ENCODE measurements at regions not wholly inside any gene's neighbourhood (a gene's known extent, or its start where the extent isn't known, plus 50 kb on each side); places are given as distances from the start of the nearest gene placed in this dataset.

DNA sequence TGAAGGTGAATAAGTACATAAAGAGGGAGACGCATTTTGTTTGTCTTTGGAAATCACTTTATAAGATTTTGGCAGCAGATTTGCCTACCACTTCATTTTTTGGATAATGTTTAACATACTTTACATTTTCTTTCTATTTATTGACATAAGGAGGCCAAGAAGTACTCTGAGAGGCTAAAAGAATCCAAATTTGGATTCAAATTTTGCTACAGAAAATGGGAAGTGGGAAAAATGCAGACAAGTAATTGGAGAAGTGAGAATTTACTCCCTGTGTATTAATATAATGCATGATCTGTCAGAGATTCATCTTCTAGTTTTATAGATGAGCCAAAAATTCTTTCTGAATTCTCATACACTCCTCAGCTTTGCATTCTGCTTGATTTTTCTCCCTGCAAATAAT lies 411.2 kb upstream of the CTNND2 start:
- no peaks in the 10 kb centered on the region for H3K79me2 ChIP-seq (ENCODE audit: insufficient read depth, low read length)
- no peaks in the 10 kb centered on the region for H4K20me1 ChIP-seq (ENCODE audit: insufficient read depth, low read length)
- no peak for TF ChIP-seq EZH2 (IDR thresholded peaks at IDR 0.05; ENCODE audit: borderline replicate concordance, low read depth, low read length, severe bottlenecking)
- TF ChIP-seq, protein P1, sequence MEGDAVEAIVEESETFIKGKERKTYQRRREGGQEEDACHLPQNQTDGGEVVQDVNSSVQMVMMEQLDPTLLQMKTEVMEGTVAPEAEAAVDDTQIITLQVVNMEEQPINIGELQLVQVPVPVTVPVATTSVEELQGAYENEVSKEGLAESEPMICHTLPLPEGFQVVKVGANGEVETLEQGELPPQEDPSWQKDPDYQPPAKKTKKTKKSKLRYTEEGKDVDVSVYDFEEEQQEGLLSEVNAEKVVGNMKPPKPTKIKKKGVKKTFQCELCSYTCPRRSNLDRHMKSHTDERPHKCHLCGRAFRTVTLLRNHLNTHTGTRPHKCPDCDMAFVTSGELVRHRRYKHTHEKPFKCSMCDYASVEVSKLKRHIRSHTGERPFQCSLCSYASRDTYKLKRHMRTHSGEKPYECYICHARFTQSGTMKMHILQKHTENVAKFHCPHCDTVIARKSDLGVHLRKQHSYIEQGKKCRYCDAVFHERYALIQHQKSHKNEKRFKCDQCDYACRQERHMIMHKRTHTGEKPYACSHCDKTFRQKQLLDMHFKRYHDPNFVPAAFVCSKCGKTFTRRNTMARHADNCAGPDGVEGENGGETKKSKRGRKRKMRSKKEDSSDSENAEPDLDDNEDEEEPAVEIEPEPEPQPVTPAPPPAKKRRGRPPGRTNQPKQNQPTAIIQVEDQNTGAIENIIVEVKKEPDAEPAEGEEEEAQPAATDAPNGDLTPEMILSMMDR (IDR thresholded peaks at IDR 0.05; ENCODE audit: borderline replicate concordance, extremely low read depth, low read length, poor library complexity, severe bottlenecking) = no peak
- no peak overlapping the region for H3K27ac ChIP-seq (ENCODE audit: low read length)
- no peak overlapping the region for H3K9ac ChIP-seq (ENCODE audit: low read depth, low read length)
- H3K27me3 ChIP-seq (ENCODE audit: insufficient read depth, low read length, poor library complexity) = no peaks in the 10 kb centered on the region
- H3K4me3 ChIP-seq (ENCODE audit: low read depth in 1 of 2, low read length in 2 of 2) = no peak overlapping the region
- H3K9me3 ChIP-seq (ENCODE audit: insufficient read depth, low read length, severe bottlenecking) = no peaks in the 10 kb centered on the region
- H3K4me2 ChIP-seq (ENCODE audit: insufficient read depth, low read length) = no peak overlapping the region
- ATAC-seq (ENCODE audit: insufficient read depth, low read depth) (no peak), DNase-seq (no peak)
- no peak overlapping the region for H2AFZ ChIP-seq (ENCODE audit: low read depth, low read length)
- H3K4me1 ChIP-seq (ENCODE audit: insufficient read depth, low read length) = no peaks in the 10 kb centered on the region
- H3K36me3 ChIP-seq (ENCODE audit: insufficient read depth, low read length) = no peaks in the 10 kb centered on the region

DNA sequence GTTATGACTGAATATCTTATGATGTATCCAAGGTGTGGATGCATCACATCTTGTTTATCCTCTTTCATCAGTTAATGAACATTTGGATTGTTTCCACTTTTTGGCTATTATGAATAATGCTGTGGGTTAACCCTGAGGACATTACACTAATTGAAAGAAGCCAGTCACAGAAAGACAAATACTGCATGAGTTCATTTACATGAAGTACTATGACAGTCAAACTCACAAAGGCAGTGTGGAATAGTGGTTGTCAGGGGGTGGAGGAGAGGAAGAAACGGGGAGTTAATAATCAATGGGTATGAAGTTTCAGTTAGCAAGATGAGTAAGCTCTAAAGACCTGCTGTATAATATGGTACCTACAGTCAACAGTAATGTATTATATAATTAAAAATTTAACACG lies 409.4 kb upstream of the CTNND2 start:
- H3K79me2 ChIP-seq (ENCODE audit: insufficient read depth, low read length) = no peaks in the 10 kb centered on the region
- H3K4me3 ChIP-seq (ENCODE audit: low read depth in 1 of 2, low read length in 2 of 2) = no peak overlapping the region
- ATAC-seq (ENCODE audit: insufficient read depth, low read depth) = no peak
- no peak overlapping the region for H2AFZ ChIP-seq (ENCODE audit: low read depth, low read length)
- no peak overlapping the region for H3K4me2 ChIP-seq (ENCODE audit: insufficient read depth, low read length)
- no peak for DNase-seq
- no peaks in the 10 kb centered on the region for H3K27me3 ChIP-seq (ENCODE audit: insufficient read depth, low read length, poor library complexity)
- H3K4me1 ChIP-seq (ENCODE audit: insufficient read depth, low read length) = no peaks in the 10 kb centered on the region
- no peak overlapping the region for H3K9ac ChIP-seq (ENCODE audit: low read depth, low read length)
- H3K27ac ChIP-seq (ENCODE audit: low read length) = no peak overlapping the region
- H3K36me3 ChIP-seq (ENCODE audit: insufficient read depth, low read length) = no peaks in the 10 kb centered on the region
- TF ChIP-seq, protein P1 (IDR thresholded peaks at IDR 0.05; ENCODE audit: borderline replicate concordance, extremely low read depth, low read length, poor library complexity, severe bottlenecking) = no peak
- no peak for TF ChIP-seq EZH2 (IDR thresholded peaks at IDR 0.05; ENCODE audit: borderline replicate concordance, low read depth, low read length, severe bottlenecking)
- H3K9me3 ChIP-seq (ENCODE audit: insufficient read depth, low read length, severe bottlenecking) = no peaks in the 10 kb centered on the region
- H4K20me1 ChIP-seq (ENCODE audit: insufficient read depth, low read length) = no peaks in the 10 kb centered on the region

DNA sequence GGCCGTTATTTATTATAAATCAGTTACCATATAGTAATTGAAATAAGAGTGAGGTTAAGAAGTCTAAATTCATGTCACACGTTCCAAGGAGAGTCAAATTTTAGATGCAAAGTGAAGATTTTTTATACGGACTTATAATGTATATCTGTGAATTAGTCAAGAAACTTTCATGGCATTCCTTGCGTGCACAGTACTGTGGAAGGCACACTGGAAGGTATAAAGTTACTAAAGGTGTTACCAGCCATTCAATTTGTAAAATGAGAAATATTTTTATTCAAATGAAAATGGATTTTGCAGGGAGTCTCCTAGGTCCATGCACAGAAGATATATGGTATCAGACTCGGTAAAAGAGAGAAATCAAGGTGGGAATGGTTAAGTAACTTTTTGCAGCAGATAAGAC lies 408.1 kb upstream of the CTNND2 start:
- no peak overlapping the region for H3K9ac ChIP-seq (ENCODE audit: low read depth, low read length)
- H3K9me3 ChIP-seq (ENCODE audit: insufficient read depth, low read length, severe bottlenecking) = no peaks in the 10 kb centered on the region
- DNase-seq = no peak
- no peaks in the 10 kb centered on the region for H3K27me3 ChIP-seq (ENCODE audit: insufficient read depth, low read length, poor library complexity)
- no peaks in the 10 kb centered on the region for H4K20me1 ChIP-seq (ENCODE audit: insufficient read depth, low read length)
- no peak overlapping the region for H3K4me3 ChIP-seq (ENCODE audit: low read depth in 1 of 2, low read length in 2 of 2)
- no peaks in the 10 kb centered on the region for H3K36me3 ChIP-seq (ENCODE audit: insufficient read depth, low read length)
- TF ChIP-seq EZH2 (IDR thresholded peaks at IDR 0.05; ENCODE audit: borderline replicate concordance, low read depth, low read length, severe bottlenecking) = no peak
- TF ChIP-seq, protein P1 (IDR thresholded peaks at IDR 0.05; ENCODE audit: borderline replicate concordance, extremely low read depth, low read length, poor library complexity, severe bottlenecking) = no peak
- H3K79me2 ChIP-seq (ENCODE audit: insufficient read depth, low read length) = no peaks in the 10 kb centered on the region
- no peak overlapping the region for H2AFZ ChIP-seq (ENCODE audit: low read depth, low read length)
- H3K4me2 ChIP-seq (ENCODE audit: insufficient read depth, low read length) = no peak overlapping the region
- H3K27ac ChIP-seq (ENCODE audit: low read length) = no peak overlapping the region
- ATAC-seq (ENCODE audit: insufficient read depth, low read depth) = no peak
- H3K4me1 ChIP-seq (ENCODE audit: insufficient read depth, low read length) = no peaks in the 10 kb centered on the region

DNA sequence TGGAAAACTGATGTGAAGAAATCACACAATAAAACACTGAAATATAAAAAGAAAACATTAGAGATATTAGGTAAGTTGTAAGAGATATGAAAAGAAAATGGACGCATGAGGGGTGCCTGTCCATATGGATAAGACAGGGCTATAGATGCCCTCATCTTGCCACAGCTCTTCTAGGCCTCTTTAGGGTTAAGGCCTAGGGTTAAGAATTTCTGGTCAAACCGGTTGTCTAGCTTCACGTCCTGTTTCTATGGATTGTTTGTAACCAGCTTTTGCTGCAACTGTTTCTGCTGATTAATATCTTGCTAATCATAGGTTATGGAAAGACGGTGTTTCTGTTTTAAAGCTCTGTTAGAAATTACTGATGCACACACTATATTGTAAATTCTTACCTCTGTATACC lies 389.9 kb upstream of the CTNND2 start:
- Histone ChIP-seq H3K4me1 (ENCODE audit: insufficient read depth, low read length) (no peaks in the 10 kb centered on the region), H3K9ac (ENCODE audit: low read depth, low read length) (no peak overlapping the region), H2AFZ (ENCODE audit: low read depth, low read length) (no peak overlapping the region), H3K27me3 (ENCODE audit: insufficient read depth, low read length, poor library complexity) (no peaks in the 10 kb centered on the region), H4K20me1 (ENCODE audit: insufficient read depth, low read length) (no peaks in the 10 kb centered on the region), H3K4me2 (ENCODE audit: insufficient read depth, low read length) (no peak overlapping the region), H3K4me3 (ENCODE audit: low read depth in 1 of 2, low read length in 2 of 2) (no peak overlapping the region), H3K36me3 (ENCODE audit: insufficient read depth, low read length) (no peaks in the 10 kb centered on the region), H3K79me2 (ENCODE audit: insufficient read depth, low read length) (no peaks in the 10 kb centered on the region), H3K9me3 (ENCODE audit: insufficient read depth, low read length, severe bottlenecking) (peaks cover 4% of the 10 kb centered on the region), H3K27ac (ENCODE audit: low read length) (no peak overlapping the region)
- DNase-seq (no peak), ATAC-seq (ENCODE audit: insufficient read depth, low read depth) (no peak)
- TF ChIP-seq EZH2 (IDR thresholded peaks at IDR 0.05; ENCODE audit: borderline replicate concordance, low read depth, low read length, severe bottlenecking) = no peak
- TF ChIP-seq, protein P1 (IDR thresholded peaks at IDR 0.05; ENCODE audit: borderline replicate concordance, extremely low read depth, low read length, poor library complexity, severe bottlenecking) = no peak
